Ascending aorta (tissue), 2 donors: ENCODE measurements at regions not wholly inside any gene's neighbourhood (a gene's known extent, or its start where the extent isn't known, plus 50 kb on each side); places are given as distances from the start of the nearest gene placed in this dataset.

ENCODE experiments used
- DNase-seq, 2 donors: peaks; one replicate each; pipeline ENCODE4 v3.0.0-alpha.2; 2019; ENCODE audit warnings: low spot score in 2 of 2
- H3K27ac ChIP-seq, 2 donors: fragments of 200-600 bp; sonication (generic); one replicate each; pipeline ENCODE4 v1.5.1; 2016 to 2017; ENCODE audit warnings: mild to moderate bottlenecking in 1 of 2
- H3K27me3 ChIP-seq: fragments of 200-600 bp; sonication (generic); one replicate; pipeline ENCODE4 v1.5.1; 2017
- H3K36me3 ChIP-seq, 2 donors: fragments of 200-600 bp; sonication (generic); one replicate each; pipeline ENCODE4 v1.5.1; 2016
- H3K4me1 ChIP-seq, 2 donors: fragments of 200-600 bp; sonication (generic); one replicate each; pipeline ENCODE4 v1.5.1; 2016 to 2017; ENCODE audit warnings: mild to moderate bottlenecking in 1 of 2
- H3K4me3 ChIP-seq, 2 donors: fragments of 200-600 bp; sonication (generic); one replicate each; pipeline ENCODE4 v1.5.1; 2016 to 2017; ENCODE audit warnings: mild to moderate bottlenecking in 1 of 2
- H3K9me3 ChIP-seq, 2 donors: fragments of 200-600 bp; sonication (generic); one replicate each; pipeline ENCODE4 v1.5.1; 2016
- CTCF ChIP-seq, 3 experiments: fragments of 200-600 bp in 2 of 3; fragments of 450-650 bp in 1 of 3; sonication (generic) in 2 of 3; IDR thresholded peaks; one replicate each; pipeline ENCODE4 v1.5.1; 2016 to 2019; ENCODE audit warnings: antibody characterized with exemption in 3 of 3, mild to moderate bottlenecking in 1 of 3, moderate library complexity in 1 of 3
- intact Hi-C: fragments of 100-400 bp; cut with DNase I; formaldehyde crosslinking; loops from one replicate; pipeline ENCODE4 v1.15.1; 2023

- no peak for DNase-seq
- no peak for TF ChIP-seq CTCF (IDR thresholded peaks at IDR 0.05)
Measured at GRCh38 chr11:34744511-34744910, 123.6 kb downstream of the EHF start.

GRCh38 chr11:34738237-34738636 lies 117.3 kb downstream of the EHF start:
- no peaks in the 10 kb centered on the region for H3K4me1 ChIP-seq
- no peaks in the 10 kb centered on the region for H3K9me3 ChIP-seq
- no peak overlapping the region for H3K4me3 ChIP-seq
- H3K27ac ChIP-seq, result no peak overlapping the region
- no peak for TF ChIP-seq CTCF (IDR thresholded peaks at IDR 0.05)
- H3K27me3 ChIP-seq, result no peaks in the 10 kb centered on the region
- no peaks in the 10 kb centered on the region for H3K36me3 ChIP-seq
- no peak for DNase-seq
- intact Hi-C loops, result no loop called here

More at GRCh38 chr11:34744511-34744910, 123.6 kb downstream of the EHF start:
- no peaks in the 10 kb centered on the region for H3K36me3 ChIP-seq
- no peak overlapping the region for H3K4me3 ChIP-seq
- H3K4me1 ChIP-seq, result no peaks in the 10 kb centered on the region
- intact Hi-C loops, result no loop called here
- no peaks in the 10 kb centered on the region for H3K9me3 ChIP-seq
- H3K27me3 ChIP-seq, result no peaks in the 10 kb centered on the region
- H3K27ac ChIP-seq, result no peak overlapping the region

GRCh38 chr11:34732831-34733230 lies 111.9 kb downstream of the EHF start:
- H3K9me3 ChIP-seq, result no peaks in the 10 kb centered on the region
- H3K4me1 ChIP-seq, result no peaks in the 10 kb centered on the region
- H3K27ac ChIP-seq, result no peak overlapping the region
- no peak overlapping the region for H3K4me3 ChIP-seq
- no peak for TF ChIP-seq CTCF (IDR thresholded peaks at IDR 0.05)
- H3K36me3 ChIP-seq, result no peaks in the 10 kb centered on the region
- DNase-seq, result no peak
- H3K27me3 ChIP-seq, result no peaks in the 10 kb centered on the region
- intact Hi-C loops, result no loop called here

GRCh38 chr11:34731603-34732002 lies 110.7 kb downstream of the EHF start:
- Histone ChIP-seq H3K36me3 (no peaks in the 10 kb centered on the region), H3K4me1 (no peaks in the 10 kb centered on the region), H3K9me3 (no peaks in the 10 kb centered on the region), H3K4me3 (no peak overlapping the region), H3K27me3 (no peaks in the 10 kb centered on the region), H3K27ac (no peak overlapping the region)
- DNase-seq, result no peak
- intact Hi-C loops, result no loop called here
- no peak for TF ChIP-seq CTCF (IDR thresholded peaks at IDR 0.05)

- no peak overlapping the region for H3K27ac ChIP-seq
- H3K4me3 ChIP-seq, result no peak overlapping the region
- DNase-seq, result no peak
- no peaks in the 10 kb centered on the region for H3K36me3 ChIP-seq
- intact Hi-C loops, result no loop called here
- no peaks in the 10 kb centered on the region for H3K27me3 ChIP-seq
- no peaks in the 10 kb centered on the region for H3K4me1 ChIP-seq
- no peaks in the 10 kb centered on the region for H3K9me3 ChIP-seq
- TF ChIP-seq CTCF (IDR thresholded peaks at IDR 0.05), result no peak
Measured at GRCh38 chr11:34730544-34731295, 109.8 kb downstream of the EHF start.

GRCh38 chr11:34728609-34729008 lies 107.7 kb downstream of the EHF start:
- H3K9me3 ChIP-seq, result no peaks in the 10 kb centered on the region
- no peak for DNase-seq
- no peaks in the 10 kb centered on the region for H3K27me3 ChIP-seq
- H3K4me1 ChIP-seq, result no peaks in the 10 kb centered on the region
- no peak overlapping the region for H3K4me3 ChIP-seq
- TF ChIP-seq CTCF (IDR thresholded peaks at IDR 0.05), result no peak
- no peaks in the 10 kb centered on the region for H3K36me3 ChIP-seq
- H3K27ac ChIP-seq, result no peak overlapping the region
- intact Hi-C loops, result no loop called here
